ENCODE measurements at regions not wholly inside any gene's neighbourhood (a gene's known extent, or its start where the extent isn't known, plus 50 kb on each side); places are given as distances from the start of the nearest gene placed in this dataset.

DNA sequence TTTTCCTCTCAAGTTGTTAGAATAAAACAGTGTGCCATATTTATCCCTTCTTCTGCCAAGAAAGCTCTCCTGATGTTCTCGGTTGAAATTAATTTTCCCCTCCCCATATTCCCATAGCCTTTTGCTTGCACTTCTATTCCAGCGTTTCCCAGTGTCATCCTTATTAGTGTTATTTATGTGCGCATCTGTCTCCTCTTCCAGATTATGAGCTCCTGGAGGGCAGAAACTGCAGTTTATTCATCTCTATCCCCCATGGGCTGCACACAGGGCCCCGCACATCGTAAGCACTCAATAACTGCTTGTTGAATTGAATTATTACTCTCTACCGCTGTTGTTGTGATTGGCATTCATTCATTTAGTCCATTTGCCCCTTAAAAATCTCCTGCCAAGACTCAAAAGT is 149.4 kb downstream of the SOX3 start (continued):
- TF ChIP-seq CTCF (conservative IDR thresholded peaks at IDR 0.05; ENCODE audit: low read depth in 2 of 2) (no peak), CREB1 (CRISPR knock-in tag; IDR thresholded peaks at IDR 0.05; ENCODE audit: low read depth) (no peak), NANOG (IDR thresholded peaks at IDR 0.05; ENCODE audit: borderline replicate concordance) (no peak), ZNF114 (CRISPR knock-in tag; IDR thresholded peaks at IDR 0.05) (no peak), ZNF331 (CRISPR knock-in tag; IDR thresholded peaks at IDR 0.05; ENCODE audit: low read depth) (no peak), STAT1 (IDR thresholded peaks at IDR 0.05; ENCODE audit: unreplicated experiment) (no peak)

DNA sequence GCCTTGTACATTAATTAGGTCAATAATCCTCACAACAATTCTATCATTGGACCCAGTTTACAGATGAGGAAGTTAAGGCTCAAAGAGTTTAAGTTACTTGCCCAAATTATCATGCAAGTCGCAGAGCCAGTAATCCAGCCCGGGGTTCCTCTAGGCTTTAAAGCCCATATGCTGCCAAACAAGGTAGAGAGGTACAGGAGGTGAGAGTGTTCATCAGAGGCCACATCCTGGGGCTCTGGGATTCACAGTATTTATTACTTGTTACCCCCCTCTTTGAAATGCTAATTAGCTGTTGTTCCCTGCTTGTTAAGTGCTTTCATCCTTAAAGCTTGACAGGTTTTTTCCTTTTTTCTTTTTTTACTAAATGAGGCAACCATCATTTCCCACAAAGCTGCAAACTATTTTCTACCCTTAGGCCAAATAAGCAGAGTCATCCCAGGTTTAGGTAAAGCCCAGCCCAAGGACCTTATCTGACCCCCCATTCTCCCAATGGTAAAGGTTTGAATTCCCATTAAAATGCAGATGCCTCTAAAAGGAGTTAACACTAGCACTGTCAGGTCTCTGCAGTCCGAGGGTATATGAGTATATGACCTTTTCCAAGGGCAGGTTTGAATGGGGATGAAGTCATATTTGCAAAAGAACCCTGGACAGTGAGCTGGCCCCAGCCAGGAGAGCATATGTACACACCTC is 150.3 kb downstream of the SOX3 start:
- Histone ChIP-seq H3K36me3 (ENCODE audit: insufficient read depth) (no peaks in the 10 kb centered on the region), H3K4me1 (ENCODE audit: insufficient read depth) (peaks cover 6% of the 10 kb centered on the region; the same call in 1 of the 2 replicates), H3K27ac (ENCODE audit: low read depth) (no peak overlapping the region), H3K27me3 (ENCODE audit: insufficient read depth) (no peaks in the 10 kb centered on the region), H3K79me2 (replicated peaks; ENCODE audit: insufficient read depth) (no peaks in the 10 kb centered on the region), H3K4me3 (no peak overlapping the region), H4K20me1 (replicated peaks; ENCODE audit: insufficient read depth) (no peaks in the 10 kb centered on the region), H3K4me2 (peak overlapping the region; percentile 48; the same call in 1 of the 2 replicates), H2AFZ (no peak overlapping the region), H3F3A (replicated peaks; ENCODE audit: low read depth) (no peaks in the 10 kb centered on the region), H3K9me2 (ENCODE audit: insufficient read depth) (no peaks in the 10 kb centered on the region)
- TF ChIP-seq EZH2phosphoT487 (IDR thresholded peaks at IDR 0.05; ENCODE audit: unreplicated experiment), result no peak
- TF ChIP-seq JUNB (IDR thresholded peaks at IDR 0.05; ENCODE audit: unreplicated experiment), result no peak
- TF ChIP-seq STAT1 (IDR thresholded peaks at IDR 0.05; ENCODE audit: unreplicated experiment), result no peak
- TF ChIP-seq, protein P1, sequence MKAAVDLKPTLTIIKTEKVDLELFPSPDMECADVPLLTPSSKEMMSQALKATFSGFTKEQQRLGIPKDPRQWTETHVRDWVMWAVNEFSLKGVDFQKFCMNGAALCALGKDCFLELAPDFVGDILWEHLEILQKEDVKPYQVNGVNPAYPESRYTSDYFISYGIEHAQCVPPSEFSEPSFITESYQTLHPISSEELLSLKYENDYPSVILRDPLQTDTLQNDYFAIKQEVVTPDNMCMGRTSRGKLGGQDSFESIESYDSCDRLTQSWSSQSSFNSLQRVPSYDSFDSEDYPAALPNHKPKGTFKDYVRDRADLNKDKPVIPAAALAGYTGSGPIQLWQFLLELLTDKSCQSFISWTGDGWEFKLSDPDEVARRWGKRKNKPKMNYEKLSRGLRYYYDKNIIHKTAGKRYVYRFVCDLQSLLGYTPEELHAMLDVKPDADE (IDR thresholded peaks at IDR 0.05), result no peak
- TF ChIP-seq CREB1 (CRISPR knock-in tag; IDR thresholded peaks at IDR 0.05; ENCODE audit: low read depth), result no peak
- 0 out of 2 replicates have a peak, but pooled peaks have one; percentile 27 for TF ChIP-seq NANOG (IDR thresholded peaks at IDR 0.05; ENCODE audit: borderline replicate concordance)
- Mint-ChIP-seq H3K4me3 (no peak overlapping the region), H3K36me3 (ENCODE audit: low read depth) (no peaks in the 10 kb centered on the region), H3K27ac (no peak overlapping the region), H3K9me3 (no peaks in the 10 kb centered on the region), H3K4me1 (peaks cover 20% of the 10 kb centered on the region), H3K27me3 (ENCODE audit: insufficient read depth, low read depth, poor library complexity) (peaks cover 6% of the 10 kb centered on the region)
- ATAC-seq, result peak; percentile 90
- peak; percentile 41 for DNase-seq (ENCODE audit: low spot score)

DNA sequence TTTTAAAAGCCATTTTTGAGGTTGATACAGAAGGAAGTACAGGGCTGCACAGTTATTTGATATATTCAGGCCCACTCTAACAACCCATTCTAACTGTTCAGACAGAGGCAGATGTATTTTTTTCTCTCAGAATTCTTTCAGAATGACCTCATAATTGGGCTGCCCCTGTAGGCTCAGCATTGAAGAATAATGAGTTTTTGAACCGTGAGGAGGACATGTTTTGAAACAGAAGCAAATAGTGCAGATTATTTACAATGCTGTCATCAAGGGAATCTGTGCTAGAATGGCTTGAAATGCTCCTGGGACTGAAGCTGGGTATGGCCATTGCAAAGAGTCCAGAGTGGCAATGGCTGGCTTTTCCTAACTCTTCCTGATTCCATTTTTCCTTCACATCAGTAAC is 158.1 kb downstream of the SOX3 start:
- H3K4me2 ChIP-seq, result peak overlapping the region; percentile 24; the same call in 1 of the 2 replicates
- no peak overlapping the region for H2AFZ ChIP-seq
- no peak overlapping the region for H3K27ac ChIP-seq (ENCODE audit: low read depth)
- H3K27me3 Mint-ChIP-seq (ENCODE audit: insufficient read depth, low read depth, poor library complexity), result peaks cover 4% of the 10 kb centered on the region
- no peaks in the 10 kb centered on the region for H3K27me3 ChIP-seq (ENCODE audit: insufficient read depth)
- H3K27ac Mint-ChIP-seq, result peak overlapping the region; percentile 62; the same call in 1 of the 2 replicates
- H3K79me2 ChIP-seq (replicated peaks; ENCODE audit: insufficient read depth), result no peaks in the 10 kb centered on the region
- H3K9me2 ChIP-seq (ENCODE audit: insufficient read depth), result no peaks in the 10 kb centered on the region
- H4K20me1 ChIP-seq (replicated peaks; ENCODE audit: insufficient read depth), result no peaks in the 10 kb centered on the region
- ATAC-seq (no peak), DNase-seq (ENCODE audit: low spot score) (no peak)
- no peak overlapping the region for H3K4me3 ChIP-seq
- H3F3A ChIP-seq (replicated peaks; ENCODE audit: low read depth), result no peaks in the 10 kb centered on the region
- H3K4me3 Mint-ChIP-seq, result no peak overlapping the region
- H3K36me3 ChIP-seq (ENCODE audit: insufficient read depth), result no peaks in the 10 kb centered on the region
- TF ChIP-seq ZNF114 (CRISPR knock-in tag; IDR thresholded peaks at IDR 0.05) (no peak), STAT1 (IDR thresholded peaks at IDR 0.05; ENCODE audit: unreplicated experiment) (no peak), CREB1 (CRISPR knock-in tag; IDR thresholded peaks at IDR 0.05; ENCODE audit: low read depth) (no peak)
- TF ChIP-seq, protein P2, sequence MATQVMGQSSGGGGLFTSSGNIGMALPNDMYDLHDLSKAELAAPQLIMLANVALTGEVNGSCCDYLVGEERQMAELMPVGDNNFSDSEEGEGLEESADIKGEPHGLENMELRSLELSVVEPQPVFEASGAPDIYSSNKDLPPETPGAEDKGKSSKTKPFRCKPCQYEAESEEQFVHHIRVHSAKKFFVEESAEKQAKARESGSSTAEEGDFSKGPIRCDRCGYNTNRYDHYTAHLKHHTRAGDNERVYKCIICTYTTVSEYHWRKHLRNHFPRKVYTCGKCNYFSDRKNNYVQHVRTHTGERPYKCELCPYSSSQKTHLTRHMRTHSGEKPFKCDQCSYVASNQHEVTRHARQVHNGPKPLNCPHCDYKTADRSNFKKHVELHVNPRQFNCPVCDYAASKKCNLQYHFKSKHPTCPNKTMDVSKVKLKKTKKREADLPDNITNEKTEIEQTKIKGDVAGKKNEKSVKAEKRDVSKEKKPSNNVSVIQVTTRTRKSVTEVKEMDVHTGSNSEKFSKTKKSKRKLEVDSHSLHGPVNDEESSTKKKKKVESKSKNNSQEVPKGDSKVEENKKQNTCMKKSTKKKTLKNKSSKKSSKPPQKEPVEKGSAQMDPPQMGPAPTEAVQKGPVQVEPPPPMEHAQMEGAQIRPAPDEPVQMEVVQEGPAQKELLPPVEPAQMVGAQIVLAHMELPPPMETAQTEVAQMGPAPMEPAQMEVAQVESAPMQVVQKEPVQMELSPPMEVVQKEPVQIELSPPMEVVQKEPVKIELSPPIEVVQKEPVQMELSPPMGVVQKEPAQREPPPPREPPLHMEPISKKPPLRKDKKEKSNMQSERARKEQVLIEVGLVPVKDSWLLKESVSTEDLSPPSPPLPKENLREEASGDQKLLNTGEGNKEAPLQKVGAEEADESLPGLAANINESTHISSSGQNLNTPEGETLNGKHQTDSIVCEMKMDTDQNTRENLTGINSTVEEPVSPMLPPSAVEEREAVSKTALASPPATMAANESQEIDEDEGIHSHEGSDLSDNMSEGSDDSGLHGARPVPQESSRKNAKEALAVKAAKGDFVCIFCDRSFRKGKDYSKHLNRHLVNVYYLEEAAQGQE (IDR thresholded peaks at IDR 0.05; ENCODE audit: unreplicated experiment), result no peak
- peaks cover 46% of the 10 kb centered on the region for H3K4me1 Mint-ChIP-seq
- H3K36me3 Mint-ChIP-seq (ENCODE audit: low read depth), result no peaks in the 10 kb centered on the region
- H3K9me3 Mint-ChIP-seq, result no peaks in the 10 kb centered on the region
- peaks cover 25% of the 10 kb centered on the region for H3K4me1 ChIP-seq (ENCODE audit: insufficient read depth)

All from GM23338 (cell line).